Renal pelvis (tissue), 1 donor: ENCODE measurements at regions not wholly inside any gene's neighbourhood (a gene's known extent, or its start where the extent isn't known, plus 50 kb on each side); places are given as distances from the start of the nearest gene placed in this dataset.
"Not testable (repeated sequence)": the region's sequence is repeated elsewhere in the genome, so short reads cannot be mapped to it uniquely, and the experiment has no call there.

Experiments used
- DNase-seq: peaks from one replicate; pipeline ENCODE4 v3.0.0-alpha.2; 2013

DNA sequence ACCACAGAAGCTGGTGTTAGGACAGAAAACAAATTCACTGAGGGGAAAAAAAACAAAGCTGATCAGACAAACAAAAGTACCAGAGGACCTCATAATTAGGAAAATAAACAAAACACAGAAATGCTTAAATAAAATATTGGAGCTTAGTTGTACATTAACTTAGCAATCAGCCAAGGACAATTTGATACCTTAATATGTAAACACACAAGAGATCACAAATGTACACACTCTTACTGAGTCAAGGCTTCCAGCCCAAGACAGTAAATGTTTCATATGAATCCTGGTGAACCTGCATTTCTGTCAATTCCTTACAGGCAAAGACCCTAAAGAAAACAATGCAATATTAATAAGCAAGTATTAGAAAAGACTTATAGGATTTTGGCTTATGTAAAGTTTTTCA lies 62.0 kb upstream of the SPTLC3 start:
- no peak for DNase-seq

- no peak for DNase-seq
These were observed 61.1 kb upstream of the SPTLC3 start for GRCh38 chr20:12947691-12948090.

GRCh38 chr20:12949429-12949980 lies 59.3 kb upstream of the SPTLC3 start:
- no peak for DNase-seq

DNA sequence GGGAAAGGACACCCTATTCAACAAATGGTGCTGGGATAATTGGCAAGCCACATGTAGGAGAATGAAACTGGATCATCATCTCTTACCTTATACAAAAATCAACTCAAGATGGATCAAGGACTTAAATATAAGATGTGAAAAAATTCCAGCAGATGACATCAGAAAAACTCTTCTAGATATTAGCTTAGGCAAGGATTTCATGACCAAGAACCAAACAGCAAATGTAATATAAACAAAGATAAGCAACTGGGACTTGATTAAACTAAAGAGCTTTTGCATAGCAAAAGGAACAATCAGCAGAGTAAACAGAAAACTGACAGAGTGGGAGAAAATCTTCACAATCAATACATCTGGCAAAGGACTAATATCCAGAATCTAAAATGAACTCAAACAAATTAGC lies 54.5 kb upstream of the SPTLC3 start:
- not testable (repeated sequence) for DNase-seq

DNA sequence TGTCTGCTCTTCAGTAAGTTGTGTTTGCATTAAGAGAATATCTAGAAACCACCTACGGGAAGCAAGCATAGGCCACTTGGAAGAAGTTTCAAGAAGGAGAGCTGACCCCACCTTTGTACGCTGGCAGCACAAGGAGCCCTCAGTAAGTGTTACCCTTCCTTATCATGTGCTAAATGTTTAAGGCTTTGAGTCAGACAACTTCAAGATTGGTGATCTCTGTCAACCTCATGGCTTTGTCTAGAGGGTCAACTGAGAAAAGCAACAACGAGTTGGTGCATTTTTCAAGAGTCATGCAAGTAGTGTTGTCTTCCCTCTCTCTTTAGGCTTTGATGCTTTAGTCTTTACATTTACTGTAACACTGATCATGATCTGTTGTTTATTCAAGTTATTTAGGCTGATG lies 53.2 kb upstream of the SPTLC3 start:
- DNase-seq = no peak

DNA sequence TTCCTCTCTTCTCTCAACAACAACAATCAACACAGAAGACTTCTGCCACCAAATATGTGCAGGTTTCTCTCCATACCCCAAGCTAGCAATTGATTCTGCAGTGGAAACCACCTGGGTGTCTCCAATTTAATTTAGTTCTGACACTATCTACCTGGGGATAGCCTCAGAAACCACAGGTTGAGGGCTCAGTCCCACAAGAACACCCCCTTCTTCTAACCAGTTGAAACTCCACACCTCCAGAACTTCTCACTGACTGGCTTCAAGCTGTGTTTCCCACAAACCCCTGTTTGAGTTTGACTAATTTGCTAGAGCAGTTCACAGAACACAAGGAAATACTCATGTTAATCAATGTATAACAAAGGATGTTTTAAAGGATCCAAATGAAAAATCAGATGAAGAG lies 52.5 kb upstream of the SPTLC3 start:
- no peak for DNase-seq

DNA sequence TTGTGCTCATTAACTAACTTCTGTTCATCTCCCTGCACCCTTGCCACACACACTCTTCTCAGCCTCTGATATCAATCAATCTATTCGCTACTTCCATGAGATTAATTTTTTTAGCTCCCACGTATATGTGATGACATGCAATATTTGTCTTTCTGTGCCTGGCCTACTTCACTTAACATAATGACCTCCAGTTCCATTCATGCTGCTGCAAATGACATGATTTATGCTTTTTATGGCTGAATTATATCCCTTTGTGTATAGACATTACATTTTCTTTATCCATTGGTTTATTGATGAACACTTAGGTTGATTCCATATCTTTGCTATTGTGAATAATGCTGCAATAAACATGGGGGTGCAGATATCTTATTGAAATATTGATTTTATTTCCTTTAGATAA lies 50.8 kb upstream of the SPTLC3 start:
- DNase-seq = no peak
